OCI-LY3 (cell line): ENCODE measurements at regions not wholly inside any gene's neighbourhood (a gene's known extent, or its start where the extent isn't known, plus 50 kb on each side); places are given as distances from the start of the nearest gene placed in this dataset.

Source experiments
- CTCF ChIP-seq: fragments of 200-600, 300-600 bp; sonication (generic); IDR thresholded peaks from 2 replicates; pipeline ENCODE4 v1.5.1; 2014; ENCODE audit warnings: antibody characterized with exemption, low read length, low read depth
- EZH2phosphoT487 ChIP-seq: fragments of 200-600 bp; shearing (Covaris generic); IDR thresholded peaks from 2 replicates; pipeline ENCODE4 v1.6.1; 2018; ENCODE audit warnings: antibody characterized with exemption, mixed run types, low read depth

- no peak for TF ChIP-seq CTCF
- TF ChIP-seq EZH2phosphoT487 = no peak
Measured at GRCh38 chr10:80856186-80856585, 318.5 kb downstream of the SH2D4B start.
